Trophoblast cell (in vitro differentiated cells and primary cell): ENCODE measurements at regions not wholly inside any gene's neighbourhood (a gene's known extent, or its start where the extent isn't known, plus 50 kb on each side); places are given as distances from the start of the nearest gene placed in this dataset.

ENCODE experiments used
- DNase-seq, 2 donors: peaks; one replicate each; pipeline ENCODE4 v3.0.0-alpha.2; 2016
- H2AFZ ChIP-seq: 2 replicates; pipeline ENCODE4 v1.6.1; 2013; ENCODE audit warnings: low read length, moderate library complexity, mild to moderate bottlenecking; ENCODE audit not compliant: insufficient read depth, poor library complexity
- H2AK5ac ChIP-seq: 2 replicates; pipeline ENCODE4 v1.6.1; 2013; ENCODE audit warnings: mild to moderate bottlenecking, low read length
- H2BK120ac ChIP-seq: 2 replicates; pipeline ENCODE4 v1.6.1; 2013; ENCODE audit warnings: low read length, mild to moderate bottlenecking, moderate library complexity; ENCODE audit not compliant: insufficient read depth, poor library complexity
- H2BK12ac ChIP-seq: 2 replicates; pipeline ENCODE4 v1.6.1; 2013; ENCODE audit warnings: mild to moderate bottlenecking, low read length, moderate library complexity
- H2BK5ac ChIP-seq: 2 replicates; pipeline ENCODE4 v1.6.1; 2013; ENCODE audit warnings: low read length, low read depth, moderate library complexity, mild to moderate bottlenecking; ENCODE audit not compliant: poor library complexity
- H3K14ac ChIP-seq: 2 replicates; pipeline ENCODE4 v1.6.1; 2013; ENCODE audit warnings: mild to moderate bottlenecking, low read length
- H3K18ac ChIP-seq: 2 replicates; pipeline ENCODE4 v1.6.1; 2013; ENCODE audit warnings: mild to moderate bottlenecking, low read length
- H3K23ac ChIP-seq: 2 replicates; pipeline ENCODE4 v1.6.1; 2013; ENCODE audit warnings: low read length
- H3K27ac ChIP-seq: 2 replicates; pipeline ENCODE4 v1.5.1; 2013; ENCODE audit warnings: low read depth, mild to moderate bottlenecking, inconsistent platforms, low read length, moderate library complexity
- H3K27me3 ChIP-seq: 2 replicates; pipeline ENCODE4 v1.6.1; 2013; ENCODE audit warnings: inconsistent platforms, mild to moderate bottlenecking, low read length, moderate library complexity; ENCODE audit not compliant: insufficient read depth
- H3K36me3 ChIP-seq, 2 experiments: 1 replicate in 1 of 2; 2 replicates in 1 of 2; pipeline ENCODE4 v1.6.1; 2013; ENCODE audit warnings: low read length in 2 of 2, mild to moderate bottlenecking in 2 of 2, moderate library complexity in 1 of 2; ENCODE audit not compliant: insufficient read depth in 2 of 2, control insufficient read depth in 1 of 2
- H3K4ac ChIP-seq: 2 replicates; pipeline ENCODE4 v1.6.1; 2013; ENCODE audit warnings: low read depth, mild to moderate bottlenecking, low read length, moderate library complexity
- H3K4me1 ChIP-seq, 2 experiments: 1 replicate in 1 of 2; 2 replicates in 1 of 2; pipeline ENCODE4 v1.6.1; 2013; ENCODE audit warnings: low read length in 2 of 2, mild to moderate bottlenecking in 2 of 2, moderate library complexity in 1 of 2; ENCODE audit not compliant: insufficient read depth in 2 of 2, control insufficient read depth in 1 of 2
- H3K4me2 ChIP-seq: 2 replicates; pipeline ENCODE4 v1.6.1; 2013; ENCODE audit warnings: inconsistent platforms, mild to moderate bottlenecking, low read length, moderate library complexity
- H3K4me3 ChIP-seq: 2 replicates; pipeline ENCODE4 v1.5.1; 2013; ENCODE audit warnings: mild to moderate bottlenecking, low read depth, low read length, inconsistent platforms
- H3K79me1 ChIP-seq: one replicate; pipeline ENCODE4 v1.6.1; 2013; ENCODE audit warnings: low read length
- H3K79me2 ChIP-seq: 2 replicates; pipeline ENCODE4 v1.6.1; 2013; ENCODE audit warnings: low read length, mild to moderate bottlenecking; ENCODE audit not compliant: control insufficient read depth, insufficient read depth, poor library complexity
- H3K9ac ChIP-seq: 2 replicates; pipeline ENCODE4 v1.6.1; 2013; ENCODE audit warnings: mild to moderate bottlenecking, low read length
- H3K9me3 ChIP-seq: 2 replicates; pipeline ENCODE4 v1.6.1; 2013; ENCODE audit warnings: low read depth, mild to moderate bottlenecking, control low read depth, inconsistent platforms, low read length; ENCODE audit not compliant: insufficient read depth
- H4K12ac ChIP-seq: 2 replicates; pipeline ENCODE4 v1.6.1; 2013; ENCODE audit warnings: low read depth, mild to moderate bottlenecking, low read length, moderate library complexity
- H4K8ac ChIP-seq: 2 replicates; pipeline ENCODE4 v1.6.1; 2013; ENCODE audit warnings: low read depth, mild to moderate bottlenecking, low read length, moderate library complexity
- H4K91ac ChIP-seq: one replicate; pipeline ENCODE4 v1.6.1; 2013; ENCODE audit warnings: low read depth, mild to moderate bottlenecking, low read length, moderate library complexity
- WGBS: extraction: QIAGEN DNeasy Blood & Tissue Kit; methylation state at CpG from one replicate; pipeline ENCODE4 v1.1.7; 2013; ENCODE audit warnings: missing lambda C conversion rate; ENCODE audit not compliant: insufficient read length, insufficient coverage; ENCODE audit errors: extremely low coverage; 5-methylcytosine and 5-hydroxymethylcytosine counted together

DNA sequence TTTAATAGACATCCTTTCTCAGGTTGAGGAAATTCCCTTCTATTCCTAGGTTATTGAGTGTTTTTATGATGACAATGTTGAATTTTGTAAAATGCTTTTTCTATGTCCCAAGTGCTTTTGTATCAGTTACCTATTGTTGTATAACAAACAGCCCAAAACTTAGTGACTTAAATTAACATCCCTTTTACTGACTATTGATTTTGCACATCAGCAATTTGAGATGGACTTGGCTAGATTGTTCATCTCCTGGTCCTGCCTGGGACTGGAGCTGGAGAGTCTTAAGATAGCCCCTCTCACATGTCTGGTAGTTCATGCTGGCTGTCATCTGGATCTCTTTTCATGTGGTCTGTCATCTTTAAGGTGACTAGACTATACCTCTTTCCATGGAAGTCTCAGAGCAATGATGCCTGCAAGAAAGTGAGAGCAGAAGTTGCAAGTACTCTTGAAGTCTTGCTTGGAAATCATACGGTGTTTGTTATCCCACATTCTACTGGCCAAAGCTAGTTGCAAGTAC lies 132.6 kb downstream of the RPAP3 start:
- no peak overlapping the region for H3K23ac ChIP-seq
- H3K4ac ChIP-seq: no peak overlapping the region
- H2BK12ac ChIP-seq: no peak overlapping the region
- no peak overlapping the region for H2AFZ ChIP-seq
- H4K8ac ChIP-seq: no peak overlapping the region
- no peak overlapping the region for H2BK120ac ChIP-seq
- no peak overlapping the region for H2AK5ac ChIP-seq
- no peak overlapping the region for H3K27ac ChIP-seq
- no peaks in the 10 kb centered on the region for H3K79me1 ChIP-seq
- H4K12ac ChIP-seq: no peak overlapping the region
- H3K4me3 ChIP-seq: no peak overlapping the region
- H3K27me3 ChIP-seq: no peaks in the 10 kb centered on the region
- H4K91ac ChIP-seq: no peak overlapping the region
- no peaks in the 10 kb centered on the region for H3K36me3 ChIP-seq
- no peak overlapping the region for H3K18ac ChIP-seq
- no peaks in the 10 kb centered on the region for H3K79me2 ChIP-seq
- H3K14ac ChIP-seq: no peak overlapping the region
- H2BK5ac ChIP-seq: no peak overlapping the region
- no CpG with 5 or more reads among the region's 1 CpG for WGBS
- no peak for DNase-seq
- H3K4me2 ChIP-seq: no peak overlapping the region
- H3K4me1 ChIP-seq: no peaks in the 10 kb centered on the region
- H3K9me3 ChIP-seq: no peaks in the 10 kb centered on the region
- H3K9ac ChIP-seq: no peak overlapping the region

- no peaks in the 10 kb centered on the region for H3K4me1 ChIP-seq
- H3K4me2 ChIP-seq: no peak overlapping the region
- no CpG with 5 or more reads among the region's 3 CpGs for WGBS
- no peak overlapping the region for H3K23ac ChIP-seq
- H3K4me3 ChIP-seq: no peak overlapping the region
- no peak overlapping the region for H3K27ac ChIP-seq
- H3K14ac ChIP-seq: no peak overlapping the region
- no peaks in the 10 kb centered on the region for H3K36me3 ChIP-seq
- no peaks in the 10 kb centered on the region for H3K79me2 ChIP-seq
- H2BK12ac ChIP-seq: no peak overlapping the region
- H4K12ac ChIP-seq: no peak overlapping the region
- no peak for DNase-seq
- H3K27me3 ChIP-seq: no peaks in the 10 kb centered on the region
- H2BK120ac ChIP-seq: no peak overlapping the region
- H3K9ac ChIP-seq: no peak overlapping the region
- H3K79me1 ChIP-seq: no peaks in the 10 kb centered on the region
- H4K91ac ChIP-seq: no peak overlapping the region
- no peak overlapping the region for H3K18ac ChIP-seq
- H2AFZ ChIP-seq: no peak overlapping the region
- no peak overlapping the region for H4K8ac ChIP-seq
- no peak overlapping the region for H2AK5ac ChIP-seq
- H2BK5ac ChIP-seq: no peak overlapping the region
- H3K9me3 ChIP-seq: no peaks in the 10 kb centered on the region
- H3K4ac ChIP-seq: no peak overlapping the region
These were observed 135.7 kb downstream of the RPAP3 start for GRCh38 chr12:47570151-47570550.

- no peaks in the 10 kb centered on the region for H3K36me3 ChIP-seq
- H4K8ac ChIP-seq: no peak overlapping the region
- H2BK5ac ChIP-seq: no peak overlapping the region
- H3K14ac ChIP-seq: no peak overlapping the region
- no peak overlapping the region for H3K4ac ChIP-seq
- no peak overlapping the region for H3K9ac ChIP-seq
- no peak overlapping the region for H3K18ac ChIP-seq
- H4K12ac ChIP-seq: no peak overlapping the region
- no peaks in the 10 kb centered on the region for H3K4me1 ChIP-seq
- no peak overlapping the region for H3K27ac ChIP-seq
- no peak overlapping the region for H3K4me3 ChIP-seq
- no peaks in the 10 kb centered on the region for H3K27me3 ChIP-seq
- no peak overlapping the region for H2BK120ac ChIP-seq
- DNase-seq: no peak
- H3K4me2 ChIP-seq: no peak overlapping the region
- H3K9me3 ChIP-seq: no peaks in the 10 kb centered on the region
- H2BK12ac ChIP-seq: no peak overlapping the region
- no CpG with 5 or more reads among the region's 3 CpGs for WGBS
- no peaks in the 10 kb centered on the region for H3K79me1 ChIP-seq
- no peak overlapping the region for H2AK5ac ChIP-seq
- H2AFZ ChIP-seq: no peak overlapping the region
- no peak overlapping the region for H3K23ac ChIP-seq
- no peak overlapping the region for H4K91ac ChIP-seq
- no peaks in the 10 kb centered on the region for H3K79me2 ChIP-seq
These were observed 143.6 kb downstream of the RPAP3 start for GRCh38 chr12:47562201-47562600.

- WGBS: no CpG with 5 or more reads among the region's 2 CpGs
- Histone ChIP-seq H4K91ac (no peak overlapping the region), H2BK5ac (no peak overlapping the region), H2BK120ac (no peak overlapping the region), H3K4ac (no peak overlapping the region), H4K8ac (no peak overlapping the region), H3K27me3 (no peaks in the 10 kb centered on the region), H3K4me1 (no peaks in the 10 kb centered on the region), H3K18ac (no peak overlapping the region), H3K14ac (no peak overlapping the region), H3K79me2 (no peaks in the 10 kb centered on the region), H2BK12ac (no peak overlapping the region), H3K9ac (no peak overlapping the region), H2AK5ac (no peak overlapping the region), H3K4me3 (no peak overlapping the region), H3K23ac (no peak overlapping the region), H3K9me3 (no peaks in the 10 kb centered on the region), H3K36me3 (no peaks in the 10 kb centered on the region), H3K79me1 (no peaks in the 10 kb centered on the region), H4K12ac (no peak overlapping the region), H3K4me2 (no peak overlapping the region), H2AFZ (no peak overlapping the region), H3K27ac (no peak overlapping the region)
- DNase-seq: no peak
These were observed 144.1 kb downstream of the RPAP3 start for GRCh38 chr12:47561746-47562145.
